Liver (tissue), 3 donors: ENCODE measurements at regions not wholly inside any gene's neighbourhood (a gene's known extent, or its start where the extent isn't known, plus 50 kb on each side); places are given as distances from the start of the nearest gene placed in this dataset.

Experiments used
- CTCF ChIP-seq: fragments of 150-350 bp; IDR thresholded peaks from 2 replicates; pipeline ENCODE4 v1.5.1; 2017; ENCODE audit warnings: improper control_type of control experiment, low read depth, low read length; ENCODE audit not compliant: missing input control
- EGR1 ChIP-seq, 2 donors: IDR thresholded peaks; 2 replicates each; pipeline ENCODE4 v1.6.1; 2016 to 2018; ENCODE audit warnings: antibody characterized with exemption in 2 of 2, low read depth in 2 of 2
- FOXA1 ChIP-seq: IDR thresholded peaks from 2 replicates; pipeline ENCODE4 v1.6.1; 2016; ENCODE audit warnings: antibody characterized with exemption
- GABPA ChIP-seq, 2 donors: IDR thresholded peaks in 1 of 2; conservative IDR thresholded peaks in 1 of 2; 2 replicates each; pipeline ENCODE4 v1.6.1; 2016; ENCODE audit warnings: antibody characterized with exemption in 2 of 2, mild to moderate bottlenecking in 1 of 2, moderate library complexity in 1 of 2
- HNF4G ChIP-seq: IDR thresholded peaks from 2 replicates; pipeline ENCODE4 v1.6.1; 2016; ENCODE audit warnings: antibody characterized with exemption
- MAX ChIP-seq: IDR thresholded peaks from 2 replicates; pipeline ENCODE4 v1.6.1; 2016; ENCODE audit warnings: antibody characterized with exemption
- RAD21 ChIP-seq, 2 donors: IDR thresholded peaks; 2 replicates each; pipeline ENCODE4 v1.6.1; 2016; ENCODE audit warnings: antibody characterized with exemption in 2 of 2, mild to moderate bottlenecking in 2 of 2
- REST ChIP-seq: IDR thresholded peaks from 2 replicates; pipeline ENCODE4 v1.6.1; 2016; ENCODE audit warnings: antibody characterized with exemption, mild to moderate bottlenecking
- RXRA ChIP-seq, 2 donors: IDR thresholded peaks; 2 replicates each; pipeline ENCODE4 v1.6.1; 2017 to 2018; ENCODE audit warnings: antibody characterized with exemption in 2 of 2, mild to moderate bottlenecking in 1 of 2
- TAF1 ChIP-seq: conservative IDR thresholded peaks from 2 replicates; pipeline ENCODE4 v1.6.1; 2016; ENCODE audit warnings: antibody characterized with exemption, mild to moderate bottlenecking
- YY1 ChIP-seq: IDR thresholded peaks from 2 replicates; pipeline ENCODE4 v1.6.1; 2016; ENCODE audit warnings: antibody characterized with exemption, mild to moderate bottlenecking
- donor health status: healthy.
- donor health status: healthy.

GRCh38 chr2:204086167-204086566 lies 149.6 kb downstream of the ICOS start:
- TF ChIP-seq CTCF (no peak), HNF4G (no peak), TAF1 (no peak), EGR1 (IDR thresholded peaks at IDR 0.05; ENCODE audit: low read depth in 2 of 2) (no peak), RAD21 (IDR thresholded peaks at IDR 0.05) (no peak), MAX (no peak), RXRA (IDR thresholded peaks at IDR 0.05) (no peak), REST (no peak), GABPA (IDR thresholded peaks at IDR 0.05 in 1 of 2, conservative IDR thresholded peaks at IDR 0.05 in 1 of 2) (no peak), FOXA1 (no peak), YY1 (no peak)
